Glutamatergic neuron (in vitro differentiated cells): ENCODE measurements at regions not wholly inside any gene's neighbourhood (a gene's known extent, or its start where the extent isn't known, plus 50 kb on each side); places are given as distances from the start of the nearest gene placed in this dataset.

Source experiments
- DNase-seq: peaks from one replicate; pipeline ENCODE4 v3.0.0; 2022
- H3K27ac Mint-ChIP-seq: one replicate; pipeline ENCODE4 v1.8.0; 2020; ENCODE audit warnings: mild to moderate bottlenecking, mixed read lengths, inconsistent platforms; ENCODE audit not compliant: unreplicated experiment
- H3K27me3 Mint-ChIP-seq: one replicate; pipeline ENCODE4 v1.8.0; 2020; ENCODE audit warnings: mild to moderate bottlenecking, moderate library complexity, mixed read lengths, inconsistent platforms; ENCODE audit not compliant: unreplicated experiment
- H3K36me3 Mint-ChIP-seq: one replicate; pipeline ENCODE4 v1.8.0; 2020; ENCODE audit warnings: mild to moderate bottlenecking, mixed read lengths, inconsistent platforms; ENCODE audit not compliant: unreplicated experiment
- H3K4me1 Mint-ChIP-seq: one replicate; pipeline ENCODE4 v1.8.0; 2020; ENCODE audit warnings: mild to moderate bottlenecking, low read depth, mixed read lengths, inconsistent platforms; ENCODE audit not compliant: unreplicated experiment
- H3K4me3 Mint-ChIP-seq: one replicate; pipeline ENCODE4 v1.8.0; 2020; ENCODE audit warnings: mild to moderate bottlenecking, mixed read lengths, inconsistent platforms; ENCODE audit not compliant: unreplicated experiment
- H3K9me3 Mint-ChIP-seq: one replicate; pipeline ENCODE4 v1.8.0; 2020; ENCODE audit warnings: mild to moderate bottlenecking, moderate library complexity, mixed read lengths, inconsistent platforms; ENCODE audit not compliant: unreplicated experiment
- TF ChIP-seq, protein P1 (sequence below): fragments of 200-600 bp; sonication (generic); IDR thresholded peaks from one replicate; pipeline ENCODE4 v1.5.0; 2021; ENCODE audit not compliant: partially characterized antibody, unreplicated experiment

DNA sequence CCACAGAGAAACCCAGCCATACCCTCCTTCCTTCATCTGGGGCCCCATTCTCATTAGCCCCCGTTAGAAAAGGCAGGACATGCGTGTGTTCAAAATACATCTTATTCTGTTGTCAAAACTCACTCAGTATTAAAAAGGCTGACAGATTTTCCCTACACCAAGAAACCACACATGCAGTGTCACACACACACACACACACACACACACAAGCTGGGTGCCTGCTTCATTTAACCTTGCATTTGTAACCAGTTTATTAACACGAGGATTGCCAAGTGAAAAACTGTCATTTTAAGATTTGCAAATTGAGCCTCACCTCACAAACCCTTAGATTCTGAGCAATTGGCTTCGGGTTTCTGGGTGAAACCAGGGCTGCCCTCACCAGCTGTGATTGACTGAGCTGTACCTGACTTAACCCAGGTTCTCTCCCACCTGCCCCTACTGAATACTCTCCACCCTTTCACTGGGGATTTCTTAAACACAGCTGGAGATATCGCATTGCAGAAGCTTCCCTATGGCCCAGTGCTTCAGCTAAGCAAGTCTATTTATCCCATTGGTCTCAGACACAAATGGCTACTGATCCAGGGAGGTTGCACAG, 172.7 kb upstream of the ZNF507 start:
- Mint-ChIP-seq H3K4me1 (no peaks in the 10 kb centered on the region), H3K27ac (no peak overlapping the region), H3K4me3 (no peak overlapping the region), H3K27me3 (no peaks in the 10 kb centered on the region), H3K36me3 (no peaks in the 10 kb centered on the region), H3K9me3 (no peaks in the 10 kb centered on the region)
- TF ChIP-seq, protein P1, sequence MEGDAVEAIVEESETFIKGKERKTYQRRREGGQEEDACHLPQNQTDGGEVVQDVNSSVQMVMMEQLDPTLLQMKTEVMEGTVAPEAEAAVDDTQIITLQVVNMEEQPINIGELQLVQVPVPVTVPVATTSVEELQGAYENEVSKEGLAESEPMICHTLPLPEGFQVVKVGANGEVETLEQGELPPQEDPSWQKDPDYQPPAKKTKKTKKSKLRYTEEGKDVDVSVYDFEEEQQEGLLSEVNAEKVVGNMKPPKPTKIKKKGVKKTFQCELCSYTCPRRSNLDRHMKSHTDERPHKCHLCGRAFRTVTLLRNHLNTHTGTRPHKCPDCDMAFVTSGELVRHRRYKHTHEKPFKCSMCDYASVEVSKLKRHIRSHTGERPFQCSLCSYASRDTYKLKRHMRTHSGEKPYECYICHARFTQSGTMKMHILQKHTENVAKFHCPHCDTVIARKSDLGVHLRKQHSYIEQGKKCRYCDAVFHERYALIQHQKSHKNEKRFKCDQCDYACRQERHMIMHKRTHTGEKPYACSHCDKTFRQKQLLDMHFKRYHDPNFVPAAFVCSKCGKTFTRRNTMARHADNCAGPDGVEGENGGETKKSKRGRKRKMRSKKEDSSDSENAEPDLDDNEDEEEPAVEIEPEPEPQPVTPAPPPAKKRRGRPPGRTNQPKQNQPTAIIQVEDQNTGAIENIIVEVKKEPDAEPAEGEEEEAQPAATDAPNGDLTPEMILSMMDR = no peak
- DNase-seq = no peak

DNA sequence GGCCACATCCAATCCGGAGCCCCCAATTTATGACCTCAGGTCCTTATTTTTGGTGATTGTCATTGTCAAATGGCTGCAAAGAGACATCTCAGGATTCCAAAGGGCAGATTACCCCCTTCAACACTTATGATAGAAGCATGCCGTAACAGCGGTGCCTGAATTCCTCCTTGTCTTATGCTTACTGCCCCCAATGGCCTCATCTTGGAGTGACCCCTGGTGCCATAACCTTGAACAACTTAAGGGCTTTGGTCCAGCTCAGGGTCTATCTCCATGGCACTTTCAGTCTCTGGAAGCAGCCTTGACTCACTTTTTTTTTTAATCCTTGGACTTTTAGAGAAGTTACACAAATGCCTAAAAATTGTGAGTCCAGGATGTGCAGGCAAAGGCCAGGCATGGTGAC, 171.6 kb upstream of the ZNF507 start:
- TF ChIP-seq, protein P1 = no peak
- Mint-ChIP-seq H3K9me3 (peaks cover 1% of the 10 kb centered on the region), H3K27me3 (peaks cover 1% of the 10 kb centered on the region)

DNA sequence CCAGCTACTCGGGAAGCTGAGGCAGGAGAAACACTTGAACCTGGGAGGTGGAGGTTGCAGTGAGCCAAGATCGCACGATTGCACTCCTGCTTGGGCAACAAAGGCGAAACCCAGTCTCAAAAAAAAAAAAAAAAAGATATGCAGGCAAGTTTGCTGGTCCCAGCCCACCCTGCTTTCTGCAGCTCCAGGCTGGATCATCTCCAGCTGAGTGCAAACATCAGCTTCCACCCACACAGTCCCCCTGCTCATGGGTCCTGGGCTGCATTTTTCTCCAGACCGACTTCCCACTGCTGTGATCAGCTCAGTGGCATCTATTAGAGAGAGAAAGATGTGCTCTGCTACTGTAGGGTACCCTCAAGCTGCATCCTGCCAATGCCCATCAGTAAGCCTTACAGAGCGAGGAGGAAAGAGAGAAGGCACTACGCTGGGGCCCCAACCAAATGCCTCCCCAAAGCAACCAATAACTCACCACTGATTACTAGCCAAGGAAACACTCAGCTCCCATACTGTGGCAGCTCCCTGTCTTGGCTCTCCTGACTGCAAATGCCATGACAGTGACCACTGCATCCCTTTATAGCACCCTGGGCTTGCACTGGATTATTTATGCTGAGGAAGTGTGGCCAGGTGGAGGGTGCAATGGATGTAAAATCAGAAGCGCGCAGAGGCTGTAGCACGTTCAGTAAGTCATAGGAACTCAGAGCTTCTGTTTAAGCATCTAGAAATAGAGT, 170.9 kb upstream of the ZNF507 start:
- Mint-ChIP-seq H3K4me3 (no peak overlapping the region), H3K27me3 (peaks cover 2% of the 10 kb centered on the region), H3K36me3 (no peaks in the 10 kb centered on the region), H3K9me3 (peaks cover 2% of the 10 kb centered on the region), H3K4me1 (no peaks in the 10 kb centered on the region), H3K27ac (no peak overlapping the region)
- TF ChIP-seq, protein P1 = no peak
- no peak for DNase-seq

More for the DNA sequence above, 171.6 kb upstream of the ZNF507 start:
- no peak for DNase-seq
- Mint-ChIP-seq H3K4me1 (no peaks in the 10 kb centered on the region), H3K4me3 (no peak overlapping the region), H3K36me3 (no peaks in the 10 kb centered on the region), H3K27ac (no peak overlapping the region)

DNA sequence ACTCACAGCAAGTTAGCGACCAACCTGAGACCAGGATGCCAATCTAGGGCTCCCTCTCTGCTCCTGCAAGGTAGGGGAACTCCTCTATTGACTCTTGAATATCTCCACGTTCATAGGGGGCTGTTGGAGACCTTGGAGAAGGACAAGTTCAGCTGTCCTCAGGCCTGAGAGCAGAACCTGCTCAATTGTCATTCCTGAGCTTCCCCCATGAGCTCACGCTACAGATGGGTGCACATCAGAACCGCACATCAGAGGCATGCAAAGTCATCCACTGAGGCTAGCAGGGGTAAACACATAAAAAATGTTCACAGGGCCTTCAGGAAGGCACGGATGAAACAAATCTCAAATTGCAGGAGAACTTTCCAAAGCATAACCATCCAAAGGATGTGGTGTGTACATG, 168.8 kb upstream of the ZNF507 start:
- H3K36me3 Mint-ChIP-seq = no peaks in the 10 kb centered on the region
- no peak overlapping the region for H3K4me3 Mint-ChIP-seq
- TF ChIP-seq, protein P1 = no peak
- no peak overlapping the region for H3K27ac Mint-ChIP-seq
- H3K27me3 Mint-ChIP-seq = peaks cover 2% of the 10 kb centered on the region
- peaks cover 2% of the 10 kb centered on the region for H3K9me3 Mint-ChIP-seq
- DNase-seq = no peak
- H3K4me1 Mint-ChIP-seq = no peaks in the 10 kb centered on the region

DNA sequence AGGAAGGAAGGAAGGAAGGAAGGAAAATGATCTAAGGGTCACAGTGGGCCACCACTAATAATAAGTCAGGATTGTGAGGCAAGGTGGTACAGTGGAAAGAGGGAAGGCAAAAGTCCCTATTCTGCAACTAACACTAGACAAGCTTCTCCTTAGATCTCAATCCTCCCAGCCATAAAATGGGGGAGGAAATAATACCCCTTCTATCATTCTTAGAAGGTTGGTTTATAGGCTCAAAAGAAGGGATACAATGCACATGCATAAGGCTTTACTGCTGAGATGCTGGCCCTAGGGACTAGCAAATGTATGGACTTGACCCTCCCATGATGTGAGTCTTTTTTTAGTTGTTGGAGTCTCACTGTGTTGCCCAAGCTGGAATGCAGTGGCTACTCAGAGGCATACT, 167.7 kb upstream of the ZNF507 start:
- Mint-ChIP-seq H3K36me3 (no peaks in the 10 kb centered on the region), H3K4me3 (no peak overlapping the region), H3K9me3 (peaks cover 2% of the 10 kb centered on the region), H3K27me3 (peaks cover 2% of the 10 kb centered on the region), H3K4me1 (no peaks in the 10 kb centered on the region), H3K27ac (no peak overlapping the region)
- TF ChIP-seq, protein P1 = no peak
- no peak for DNase-seq
